Effector memory CD4-positive, alpha-beta T cell (primary cell): ENCODE measurements at regions not wholly inside any gene's neighbourhood (a gene's known extent, or its start where the extent isn't known, plus 50 kb on each side); places are given as distances from the start of the nearest gene placed in this dataset.

Experiments used
- DNase-seq, 3 donors: peaks; one replicate each; pipeline ENCODE4 v3.0.0-alpha.2; 2020
- H3K27ac ChIP-seq: 2 replicates; pipeline ENCODE4 v1.7.0; 2013; ENCODE audit warnings: mild to moderate bottlenecking, low read length, moderate library complexity; ENCODE audit not compliant: insufficient read depth, poor library complexity, severe bottlenecking
- H3K27me3 ChIP-seq: replicated peaks from 2 replicates; pipeline ENCODE4 v1.7.0; 2013; ENCODE audit warnings: mild to moderate bottlenecking, low read length; ENCODE audit not compliant: insufficient read depth, control insufficient read depth, poor library complexity, severe bottlenecking
- H3K36me3 ChIP-seq: 2 replicates; pipeline ENCODE4 v1.7.0; 2013; ENCODE audit warnings: mild to moderate bottlenecking, low read length, moderate library complexity; ENCODE audit not compliant: control insufficient read depth, insufficient read depth
- H3K4me1 ChIP-seq: 2 replicates; pipeline ENCODE4 v1.7.0; 2013; ENCODE audit warnings: low read length, mild to moderate bottlenecking; ENCODE audit not compliant: control insufficient read depth, insufficient read depth, poor library complexity, severe bottlenecking
- H3K4me3 ChIP-seq: 2 replicates; pipeline ENCODE4 v1.7.0; 2013; ENCODE audit warnings: low read length, low read depth, mild to moderate bottlenecking; ENCODE audit not compliant: insufficient read depth, poor library complexity, severe bottlenecking
- H3K9me3 ChIP-seq: 2 replicates; pipeline ENCODE4 v1.7.0; 2013; ENCODE audit warnings: mild to moderate bottlenecking, low read length, moderate library complexity; ENCODE audit not compliant: control insufficient read depth

DNA sequence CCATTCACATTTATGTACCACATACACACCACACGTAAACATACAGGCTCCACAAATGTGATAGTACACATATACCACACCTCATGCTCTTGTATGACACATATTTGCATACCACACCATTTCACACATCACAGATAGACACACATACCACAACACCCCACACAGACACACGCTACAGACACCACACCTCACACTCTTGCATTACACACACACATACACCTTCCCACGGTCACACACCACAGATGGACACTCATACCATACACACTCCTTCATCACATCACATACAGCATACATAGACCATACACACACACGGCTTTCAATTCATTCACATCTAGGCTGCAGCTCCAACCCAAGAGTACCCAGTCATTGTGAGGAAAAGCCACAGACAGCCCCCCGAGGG lies 222.5 kb upstream of the RPL34 start:
- H3K4me1 ChIP-seq = no peaks in the 10 kb centered on the region
- H3K4me3 ChIP-seq = no peak overlapping the region
- H3K9me3 ChIP-seq = no peaks in the 10 kb centered on the region
- no peak overlapping the region for H3K27ac ChIP-seq
- no peaks in the 10 kb centered on the region for H3K27me3 ChIP-seq
- no peak for DNase-seq
- H3K36me3 ChIP-seq = no peaks in the 10 kb centered on the region

- Histone ChIP-seq H3K36me3 (no peaks in the 10 kb centered on the region), H3K27ac (no peak overlapping the region), H3K4me3 (no peak overlapping the region), H3K4me1 (no peaks in the 10 kb centered on the region), H3K9me3 (no peaks in the 10 kb centered on the region), H3K27me3 (no peaks in the 10 kb centered on the region)
- no peak for DNase-seq
Observed at GRCh38 chr4:108396900-108397497, 223.4 kb upstream of the RPL34 start.

DNA sequence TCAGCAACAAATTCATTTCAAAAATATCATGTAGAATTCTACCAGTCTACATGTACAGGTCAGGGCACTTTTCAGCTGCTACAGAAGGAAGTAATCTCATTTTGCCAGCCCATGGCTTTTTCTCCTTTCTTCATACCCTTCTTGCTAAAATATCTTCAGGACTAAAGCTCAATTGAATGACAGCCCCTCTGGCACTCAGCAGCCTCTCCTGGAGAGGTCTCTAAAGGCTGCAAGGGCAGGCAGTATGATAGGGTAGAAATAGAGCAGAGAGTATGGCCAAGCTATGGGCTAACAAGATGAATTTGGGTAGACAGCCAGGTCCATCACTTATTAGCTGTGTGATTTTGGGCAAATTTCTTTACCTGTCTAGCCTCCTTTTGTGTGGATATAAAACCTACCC lies 224.6 kb upstream of the RPL34 start:
- no peaks in the 10 kb centered on the region for H3K9me3 ChIP-seq
- no peaks in the 10 kb centered on the region for H3K36me3 ChIP-seq
- H3K27me3 ChIP-seq = no peaks in the 10 kb centered on the region
- no peak overlapping the region for H3K27ac ChIP-seq
- no peaks in the 10 kb centered on the region for H3K4me1 ChIP-seq
- H3K4me3 ChIP-seq = no peak overlapping the region
- no peak for DNase-seq

DNA sequence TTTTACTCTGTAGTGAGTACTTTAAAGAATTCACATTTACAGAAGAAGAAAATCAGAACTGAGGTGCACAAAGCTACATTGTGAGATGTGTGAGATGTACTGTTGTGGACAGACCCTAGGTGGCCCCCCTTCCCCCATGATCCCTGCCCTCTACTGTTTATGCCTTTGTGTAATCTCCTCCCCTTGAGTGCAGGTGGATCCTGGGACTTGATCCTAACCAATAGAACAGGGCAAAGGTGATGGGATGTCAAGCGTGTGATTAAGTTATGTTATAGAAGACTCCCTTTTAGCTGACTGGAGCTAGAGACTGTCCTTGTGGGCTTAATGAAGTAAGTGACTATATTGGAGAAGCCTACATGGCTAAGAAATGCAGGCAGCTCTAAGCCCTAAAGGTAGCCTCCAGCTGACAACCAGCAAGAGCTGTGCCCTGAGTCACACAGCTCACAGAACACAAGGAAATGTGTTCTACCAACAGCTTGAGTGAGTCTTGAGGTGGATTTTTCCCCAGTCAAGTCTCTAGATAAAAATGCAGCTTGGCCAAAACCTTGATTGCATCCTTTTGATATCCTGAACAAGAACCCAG lies 225.2 kb upstream of the LEF1 start:
- Histone ChIP-seq H3K4me3 (no peak overlapping the region), H3K27me3 (no peaks in the 10 kb centered on the region), H3K36me3 (no peaks in the 10 kb centered on the region), H3K4me1 (no peaks in the 10 kb centered on the region), H3K27ac (no peak overlapping the region), H3K9me3 (no peaks in the 10 kb centered on the region)
- DNase-seq = no peak

DNA sequence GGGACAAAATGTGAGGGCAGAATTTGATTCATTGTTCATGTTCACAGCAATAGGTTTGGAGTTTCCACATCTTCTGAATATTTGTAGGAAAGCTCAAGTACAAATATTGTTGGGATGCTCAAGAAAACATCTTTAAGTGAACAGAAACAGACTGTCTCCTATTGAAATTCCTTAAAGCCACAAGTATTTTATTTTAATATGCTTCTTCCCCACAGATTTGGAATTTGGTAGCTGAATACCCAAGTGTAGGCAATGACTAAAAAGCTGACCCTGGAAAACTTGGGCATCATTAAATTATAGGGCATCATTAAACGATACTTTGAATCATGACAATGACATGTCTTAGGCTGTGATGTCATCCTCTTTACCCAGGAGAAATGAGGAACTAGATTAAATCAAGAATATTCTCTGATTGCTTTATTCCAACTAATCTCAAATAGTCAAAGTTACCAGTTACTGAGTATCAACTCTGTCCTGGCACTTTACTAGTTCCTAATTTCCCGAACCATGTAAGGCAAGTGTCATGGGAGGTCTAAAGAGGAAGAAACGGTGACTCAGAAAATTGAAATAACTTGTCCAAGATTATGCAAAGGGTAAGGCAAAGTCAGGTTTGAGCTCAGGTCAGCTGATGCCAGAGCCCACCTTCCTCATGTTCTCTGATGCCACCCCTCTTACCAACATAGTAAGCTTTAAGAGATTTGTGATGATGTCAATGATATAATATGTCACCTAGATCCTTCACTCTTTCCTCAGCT lies 223.1 kb upstream of the LEF1 start:
- Histone ChIP-seq H3K4me3 (no peak overlapping the region), H3K27ac (no peak overlapping the region), H3K36me3 (no peaks in the 10 kb centered on the region), H3K9me3 (no peaks in the 10 kb centered on the region), H3K27me3 (no peaks in the 10 kb centered on the region), H3K4me1 (no peaks in the 10 kb centered on the region)
- no peak for DNase-seq

- Histone ChIP-seq H3K27ac (no peak overlapping the region), H3K4me1 (no peaks in the 10 kb centered on the region), H3K4me3 (no peak overlapping the region), H3K9me3 (no peaks in the 10 kb centered on the region), H3K27me3 (no peaks in the 10 kb centered on the region), H3K36me3 (no peaks in the 10 kb centered on the region)
- no peak for DNase-seq
Observed at GRCh38 chr4:108385076-108385475, 216.3 kb upstream of the LEF1 start.

GRCh38 chr4:108384544-108384943 lies 215.8 kb upstream of the LEF1 start:
- no peak overlapping the region for H3K27ac ChIP-seq
- no peaks in the 10 kb centered on the region for H3K4me1 ChIP-seq
- no peaks in the 10 kb centered on the region for H3K9me3 ChIP-seq
- no peak for DNase-seq
- no peaks in the 10 kb centered on the region for H3K27me3 ChIP-seq
- H3K4me3 ChIP-seq = no peak overlapping the region
- H3K36me3 ChIP-seq = no peaks in the 10 kb centered on the region

GRCh38 chr4:108383157-108383556 lies 214.4 kb upstream of the LEF1 start:
- H3K9me3 ChIP-seq = no peaks in the 10 kb centered on the region
- H3K4me1 ChIP-seq = no peaks in the 10 kb centered on the region
- no peak overlapping the region for H3K27ac ChIP-seq
- no peak for DNase-seq
- H3K36me3 ChIP-seq = no peaks in the 10 kb centered on the region
- H3K4me3 ChIP-seq = no peak overlapping the region
- H3K27me3 ChIP-seq = no peaks in the 10 kb centered on the region

DNA sequence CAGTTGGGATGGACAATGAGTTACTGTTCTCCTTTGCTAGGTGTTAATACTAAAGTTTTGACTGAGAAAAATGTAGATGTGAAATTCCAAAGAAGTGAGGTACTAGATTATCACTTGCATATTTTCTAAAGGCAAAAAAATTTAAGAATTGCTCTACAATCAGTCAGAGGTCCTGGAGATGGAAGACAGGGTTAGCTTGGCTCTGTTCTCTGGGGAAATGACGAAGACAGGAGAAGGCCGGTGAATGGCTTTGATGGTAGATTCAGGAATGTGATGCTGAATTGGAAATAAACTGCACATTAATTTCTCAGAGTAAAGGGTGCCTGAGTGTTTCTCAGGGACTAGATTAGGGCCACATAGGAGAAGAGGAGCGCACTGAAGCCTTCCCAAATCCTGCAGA lies 214.0 kb upstream of the LEF1 start:
- Histone ChIP-seq H3K36me3 (no peaks in the 10 kb centered on the region), H3K4me1 (no peaks in the 10 kb centered on the region), H3K9me3 (no peaks in the 10 kb centered on the region), H3K27ac (no peak overlapping the region), H3K27me3 (no peaks in the 10 kb centered on the region), H3K4me3 (no peak overlapping the region)
- DNase-seq = no peak

- DNase-seq = no peak
- no peaks in the 10 kb centered on the region for H3K27me3 ChIP-seq
- H3K9me3 ChIP-seq = no peaks in the 10 kb centered on the region
- H3K27ac ChIP-seq = no peak overlapping the region
- H3K36me3 ChIP-seq = no peaks in the 10 kb centered on the region
- no peaks in the 10 kb centered on the region for H3K4me1 ChIP-seq
- no peak overlapping the region for H3K4me3 ChIP-seq
Observed at GRCh38 chr4:108378164-108378563, 209.4 kb upstream of the LEF1 start.
